HepG2 (cell line): ENCODE measurements at regions not wholly inside any gene's neighbourhood (a gene's known extent, or its start where the extent isn't known, plus 50 kb on each side); places are given as distances from the start of the nearest gene placed in this dataset.

Experiments used
- ATAC-seq: fragments of 200-7000 bp; cut with Tn5 transposase; 3 replicates; pipeline ENCODE4 v1.9.1; 2020; ENCODE audit warnings: mild to moderate bottlenecking, moderate library complexity
- BruUV-seq: library from RNA; stranded (reverse); fragments of 400-500 nt; replicated peaks from 2 replicates; lab custom pipeline; 2021; lab: Mats Ljungman, UMichigan
- CTCF ChIA-PET: fragments of 300-600 bp; formaldehyde crosslinking; extraction: SDS; loops from one replicate; lab custom pipeline; 2021; ENCODE audit warnings: low total read pairs, inconsistent platforms, low intra/inter-chr PET ratio; lab: Yijun Ruan, JAX
- POLR2A ChIA-PET: fragments of 350-600 bp; sonication (Branson Sonifier 250); formaldehyde crosslinking; loops from one replicate; lab custom pipeline; 2020; ENCODE audit warnings: antibody characterized with exemption, inconsistent platforms; lab: Yijun Ruan, JAX
- DNase-seq: peaks from one replicate; pipeline ENCODE4 v3.0.0-alpha.2; 2015; ENCODE audit warnings: low spot score
- FAIRE-seq: peaks from 3 replicates; lab custom pipeline; 2011; peaks lifted over from hg19 to GRCh38; lab: Jason Lieb, UNC
- H2AFZ ChIP-seq: one replicate; pipeline ENCODE4 v1.6.1; 2011; ENCODE audit warnings: low read length, inconsistent platforms
- H3K27ac ChIP-seq: fragments of 300-600 bp; 3 replicates; pipeline ENCODE4 v1.8.0; 2011; ENCODE audit warnings: mixed run types, mild to moderate bottlenecking, mixed read lengths, low read length, inconsistent platforms; ENCODE audit not compliant: insufficient read depth; ENCODE audit errors: extremely low read length
- H3K27me3 ChIP-seq, 2 experiments: fragments of 200-600 bp in 1 of 2; 2 replicates in 1 of 2; 3 replicates in 1 of 2; pipeline versions ENCODE4 v1.6.0 to v1.8.0; 2011; ENCODE audit warnings: low read length in 2 of 2, mild to moderate bottlenecking in 2 of 2, moderate library complexity in 2 of 2, inconsistent platforms in 1 of 2; ENCODE audit not compliant: insufficient read depth in 2 of 2, control insufficient read depth in 1 of 2
- H3K36me3 ChIP-seq, 2 experiments: fragments of 200-600 bp in 1 of 2; replicated peaks in 1 of 2; 2 replicates in 1 of 2; 3 replicates in 1 of 2; pipeline versions ENCODE4 v1.5.1 to v1.8.0; 2011; ENCODE audit warnings: low read length in 2 of 2, inconsistent platforms in 1 of 2; ENCODE audit not compliant: insufficient read depth in 2 of 2, control insufficient read depth in 1 of 2
- H3K4me1 ChIP-seq: 2 replicates; pipeline ENCODE4 v1.5.1; 2012; ENCODE audit warnings: low read length, inconsistent platforms; ENCODE audit not compliant: insufficient read depth
- H3K4me2 ChIP-seq: 2 replicates; pipeline ENCODE4 v1.6.0; 2011; ENCODE audit warnings: low read depth, low read length, inconsistent platforms
- H3K4me3 ChIP-seq, 3 experiments: fragments of 200-600 bp in 1 of 3; sonication (generic), shearing (Covaris generic) in 1 of 3; replicated peaks in 1 of 3; 2 replicates each; pipeline ENCODE4 v1.5.1; 2011 to 2016; ENCODE audit warnings: low read length in 3 of 3, inconsistent platforms in 2 of 3, low read depth in 2 of 3, mild to moderate bottlenecking in 2 of 3, control low read depth in 1 of 3, mixed read lengths in 1 of 3; ENCODE audit not compliant: insufficient read depth in 1 of 3
- H3K79me2 ChIP-seq: one replicate; pipeline ENCODE4 v1.6.1; 2011; ENCODE audit warnings: low read length, inconsistent platforms; ENCODE audit not compliant: insufficient read depth
- H3K9ac ChIP-seq: 2 replicates; pipeline ENCODE4 v1.6.0; 2011; ENCODE audit warnings: mild to moderate bottlenecking, low read depth, low read length, inconsistent platforms; ENCODE audit not compliant: insufficient read depth
- H3K9me3 ChIP-seq: 2 replicates; pipeline ENCODE4 v1.5.1; 2012; ENCODE audit warnings: mild to moderate bottlenecking, low read length
- H4K20me1 ChIP-seq: 2 replicates; pipeline ENCODE4 v1.6.0; 2011; ENCODE audit warnings: inconsistent platforms, mild to moderate bottlenecking, low read length, moderate library complexity; ENCODE audit not compliant: insufficient read depth
- ARID3A ChIP-seq: IDR thresholded peaks from 2 replicates; pipeline ENCODE4 v1.6.1; 2012; ENCODE audit warnings: low read depth, low read length, improper control_type of control experiment
- ARID5B ChIP-seq: IDR thresholded peaks from 2 replicates; pipeline ENCODE4 v1.4.0; 2020; ENCODE audit warnings: mild to moderate bottlenecking, missing genetic modification reagents
- BATF2 ChIP-seq: sonication (generic); formaldehyde crosslinking; IDR thresholded peaks from 2 replicates; pipeline ENCODE4 v1.8.0; 2022; ENCODE audit warnings: mild to moderate bottlenecking, missing genetic modification reagents, moderate library complexity
- HNRNPH1 ChIP-seq: fragments of 200-400 bp; formaldehyde crosslinking; optimal IDR thresholded peaks from 2 replicates; pipeline ENCODE3; 2017; ENCODE audit warnings: mild to moderate bottlenecking, low read depth, low read length
- MEF2D ChIP-seq: sonication (generic); formaldehyde crosslinking; IDR thresholded peaks from 2 replicates; pipeline ENCODE4 v1.5.1; 2020; ENCODE audit warnings: mild to moderate bottlenecking, missing genetic modification reagents
- NFE2 ChIP-seq: sonication (generic); formaldehyde crosslinking; IDR thresholded peaks from 2 replicates; pipeline ENCODE4 v1.4.0; 2020; ENCODE audit warnings: missing genetic modification reagents
- REL ChIP-seq: sonication (generic); formaldehyde crosslinking; conservative IDR thresholded peaks from 2 replicates; pipeline ENCODE4 v1.8.0; 2022; ENCODE audit warnings: mild to moderate bottlenecking, missing genetic modification reagents, moderate library complexity
- SRY ChIP-seq: sonication (generic); formaldehyde crosslinking; IDR thresholded peaks from 2 replicates; pipeline ENCODE4 v1.8.0; 2022; ENCODE audit warnings: mild to moderate bottlenecking, missing genetic modification reagents
- THRA ChIP-seq: sonication (generic); formaldehyde crosslinking; IDR thresholded peaks from 2 replicates; pipeline ENCODE4 v1.4.0; 2020; ENCODE audit warnings: missing genetic modification reagents, borderline replicate concordance
- ZBTB2 ChIP-seq: sonication (generic); formaldehyde crosslinking; IDR thresholded peaks from 2 replicates; pipeline ENCODE4 v1.8.0; 2022; ENCODE audit warnings: low read depth, missing genetic modification reagents
- ZMAT5 ChIP-seq: sonication (generic); formaldehyde crosslinking; IDR thresholded peaks from 2 replicates; pipeline ENCODE4 v1.5.0; 2020; ENCODE audit warnings: mild to moderate bottlenecking, low read depth, missing genetic modification reagents, borderline replicate concordance
- ZNF234 ChIP-seq: sonication (generic); formaldehyde crosslinking; conservative IDR thresholded peaks from 2 replicates; pipeline ENCODE4 v1.5.1; 2020; ENCODE audit warnings: mild to moderate bottlenecking, missing genetic modification reagents
- ZNF350 ChIP-seq: sonication (generic); formaldehyde crosslinking; IDR thresholded peaks from 2 replicates; pipeline ENCODE4 v1.4.0; 2020; ENCODE audit warnings: mild to moderate bottlenecking, low read depth, missing genetic modification reagents, borderline replicate concordance
- ZNF572 ChIP-seq: sonication (generic); formaldehyde crosslinking; IDR thresholded peaks from 2 replicates; pipeline ENCODE4 v1.5.1; 2020; ENCODE audit warnings: mild to moderate bottlenecking, missing genetic modification reagents
- WGBS: methylation state at CpG from one replicate; pipeline ENCODE4 v1.1.6; 2017; ENCODE audit warnings: low lambda C conversion rate; 5-methylcytosine and 5-hydroxymethylcytosine counted together
- in situ Hi-C: cut with HindIII; loops from 2 replicates; pipeline ENCODE4 v1.10.0; 2017; ENCODE audit warnings: low pct_unique_long_range_greater_than_20kb; ENCODE audit not compliant: extremely low pct_ligation_motif_present
- intact Hi-C: fragments of 100-400 bp; cut with micrococcal nuclease; formaldehyde crosslinking; loops from one replicate; pipeline ENCODE4 v1.10.0; 2022; ENCODE audit not compliant: unreplicated experiment

- H3K79me2 ChIP-seq, result no peaks in the 10 kb centered on the region
- no peak overlapping the region for H2AFZ ChIP-seq
- no peaks in the 10 kb centered on the region for H4K20me1 ChIP-seq
- H3K27ac ChIP-seq, result no peak overlapping the region
- H3K27me3 ChIP-seq, result no peaks in the 10 kb centered on the region
- H3K4me3 ChIP-seq, result no peak overlapping the region
- intact Hi-C loops, result no loop called here
- ATAC-seq (no peak), FAIRE-seq (no peak), DNase-seq (no peak)
- no peaks in the 10 kb centered on the region for H3K9me3 ChIP-seq
- 71% methylated on average over 7 of the region's 12 CpGs for WGBS
- BruUV-seq, result no TSS peak
- no peaks in the 10 kb centered on the region for H3K36me3 ChIP-seq
- ChIA-PET POLR2A (no interaction called here), CTCF (no interaction called here)
- no peak overlapping the region for H3K9ac ChIP-seq
- no peak overlapping the region for H3K4me2 ChIP-seq
- in situ Hi-C loops, result loop anchor here (25.0 kb wide), 1 partner anchor 180 kb away; the partner anchor contains the start of gene MID1IP1
- no peaks in the 10 kb centered on the region for H3K4me1 ChIP-seq
- TF ChIP-seq ARID3A (no peak), SRY (CRISPR knock-in tag) (no peak), BATF2 (CRISPR knock-in tag) (no peak), ZNF234 (CRISPR knock-in tag) (no peak), ZNF350 (CRISPR knock-in tag) (no peak), NFE2 (CRISPR knock-in tag) (no peak), ZNF572 (CRISPR knock-in tag) (no peak), THRA (CRISPR knock-in tag) (no peak), REL (CRISPR knock-in tag) (no peak), ARID5B (CRISPR knock-in tag) (no peak), HNRNPH1 (no peak), MEF2D (CRISPR knock-in tag) (no peak), ZMAT5 (no peak), ZBTB2 (CRISPR knock-in tag) (no peak)
Measured at GRCh38 chrX:38992441-38993096, 191.3 kb downstream of the MID1IP1 start.
